Retinal pigment epithelial cell (primary cell): ENCODE measurements at regions not wholly inside any gene's neighbourhood (a gene's known extent, or its start where the extent isn't known, plus 50 kb on each side); places are given as distances from the start of the nearest gene placed in this dataset.

Experiments
- DNase-seq: peaks from one replicate; pipeline ENCODE4 v3.0.0-alpha.2; 2010; ENCODE audit warnings: low read depth
- H3K4me3 ChIP-seq: 2 replicates; pipeline ENCODE4 v1.5.1; 2011; ENCODE audit warnings: mild to moderate bottlenecking, low read length, control low read depth, moderate library complexity
- CTCF ChIP-seq: conservative IDR thresholded peaks from 2 replicates; pipeline ENCODE4 v1.5.1; 2011; ENCODE audit warnings: low read depth, low read length, control low read depth, inconsistent platforms

GRCh38 chr5:2598503-2598902 lies 153.0 kb downstream of the IRX2 start:
- no peak overlapping the region for H3K4me3 ChIP-seq

DNA sequence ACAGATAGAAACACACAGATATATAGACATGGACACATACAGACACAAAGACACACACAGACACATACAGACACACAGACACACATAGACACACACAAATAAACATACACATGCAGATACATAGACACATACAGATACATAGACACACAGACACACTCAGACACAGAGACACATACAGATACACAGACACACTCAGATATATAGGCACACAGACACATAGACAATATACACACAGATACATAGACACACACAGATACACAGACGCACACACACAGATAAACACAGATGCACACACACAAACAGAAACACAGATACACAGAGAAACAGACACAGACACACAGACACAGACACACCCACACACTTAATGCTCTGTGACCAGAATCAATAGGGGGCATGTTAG lies 156.8 kb downstream of the IRX2 start:
- TF ChIP-seq CTCF: no peak
- DNase-seq: no peak

More at GRCh38 chr5:2598503-2598902, 153.0 kb downstream of the IRX2 start:
- no peak for DNase-seq
- TF ChIP-seq CTCF: no peak

DNA sequence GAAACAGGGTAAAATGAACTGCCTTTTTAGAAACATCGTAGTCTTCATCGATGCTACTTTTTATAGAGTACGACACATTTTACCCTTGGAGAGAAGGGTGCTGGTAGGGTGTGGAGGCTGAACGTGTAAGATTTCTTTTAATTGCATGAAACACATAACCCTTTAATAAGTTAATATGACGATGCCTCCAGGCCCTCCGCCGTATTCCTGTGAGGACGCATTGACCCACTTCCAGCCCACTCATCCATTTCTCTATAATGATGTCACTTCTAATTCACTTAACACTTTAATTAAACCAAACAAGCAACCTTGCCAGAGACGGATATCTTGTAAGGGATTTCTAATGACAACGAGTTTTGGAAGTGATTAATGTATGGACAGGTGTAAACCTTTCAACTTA lies 158.7 kb downstream of the IRX2 start:
- TF ChIP-seq CTCF: no peak
- no peak for DNase-seq
- H3K4me3 ChIP-seq: no peak overlapping the region

More for the DNA sequence above, 156.8 kb downstream of the IRX2 start:
- H3K4me3 ChIP-seq: no peak overlapping the region

- no peak for DNase-seq
- H3K4me3 ChIP-seq: no peak overlapping the region
- no peak for TF ChIP-seq CTCF
These were observed 159.6 kb downstream of the IRX2 start for GRCh38 chr5:2591777-2592453.

- no peak for DNase-seq
These were observed 162.5 kb downstream of the IRX2 start for GRCh38 chr5:2588850-2589501.

DNA sequence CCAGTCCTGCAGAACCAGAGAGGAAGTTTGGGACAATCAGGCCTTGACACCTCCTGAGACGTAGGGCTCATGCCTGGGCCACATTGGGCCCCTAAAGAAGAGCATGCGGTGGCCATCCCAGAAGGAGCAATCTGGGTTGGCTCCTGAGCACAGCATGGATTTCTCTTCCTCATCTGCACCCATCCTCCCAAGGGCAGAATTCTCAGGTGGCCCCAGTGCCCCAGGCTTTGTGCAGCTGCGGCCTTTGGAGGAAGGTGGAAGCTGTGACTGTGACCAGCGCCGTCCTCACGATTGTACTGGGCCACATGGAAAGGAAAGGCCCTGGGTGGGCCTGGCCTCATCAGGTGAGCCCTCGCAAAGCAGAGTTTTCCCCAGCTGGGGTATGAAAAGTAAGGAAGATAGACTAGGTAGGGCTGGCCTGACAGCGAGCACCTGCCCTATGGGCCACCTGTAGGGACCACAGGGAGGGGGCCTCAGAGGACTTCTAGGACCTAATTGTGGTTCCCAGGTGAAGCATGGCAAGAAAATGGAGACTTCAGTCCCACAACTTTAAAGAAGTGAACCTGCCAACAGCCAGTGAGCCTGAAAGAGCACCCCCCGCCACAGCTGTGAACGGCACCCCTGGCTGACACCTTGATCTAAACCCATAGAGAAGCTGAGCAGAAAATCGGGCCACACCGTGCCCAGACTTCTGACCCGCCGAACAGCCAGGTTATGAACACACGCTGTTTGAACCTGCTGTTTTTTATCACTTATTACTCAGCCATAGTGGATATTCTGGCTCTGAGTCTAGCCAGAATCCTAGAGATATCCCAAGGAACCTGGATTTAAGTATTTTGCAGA lies 164.1 kb downstream of the IRX2 start:
- DNase-seq: no peak
- no peak overlapping the region for H3K4me3 ChIP-seq
- TF ChIP-seq CTCF: no peak

More at GRCh38 chr5:2588850-2589501, 162.5 kb downstream of the IRX2 start:
- H3K4me3 ChIP-seq: no peak overlapping the region
- TF ChIP-seq CTCF: no peak
